Loucy (cell line): ENCODE measurements at regions not wholly inside any gene's neighbourhood (a gene's known extent, or its start where the extent isn't known, plus 50 kb on each side); places are given as distances from the start of the nearest gene placed in this dataset.

Source experiments
- H2AFZ ChIP-seq: fragments of 200-600 bp; sonication (generic); 2 replicates; pipeline ENCODE4 v1.6.0; 2016; ENCODE audit warnings: antibody characterized with exemption, mild to moderate bottlenecking, low read length, moderate library complexity
- H3F3A ChIP-seq: fragments of 200-600 bp; 2 replicates; pipeline ENCODE4 v1.6.0; 2016; ENCODE audit warnings: antibody characterized with exemption, low read depth, mild to moderate bottlenecking
- H3K27me3 ChIP-seq: fragments of 200-600 bp; sonication (generic); 2 replicates; pipeline ENCODE4 v1.6.1; 2014; ENCODE audit warnings: low read length, mild to moderate bottlenecking; ENCODE audit not compliant: insufficient read depth, poor library complexity, severe bottlenecking
- H3K36me3 ChIP-seq: fragments of 200-600 bp; sonication (generic); 2 replicates; pipeline ENCODE4 v1.6.1; 2016; ENCODE audit warnings: low read length; ENCODE audit not compliant: insufficient read depth
- H3K4me1 ChIP-seq: fragments of 200-600 bp; sonication (generic); 2 replicates; pipeline ENCODE4 v1.5.1; 2014; ENCODE audit warnings: low read length, mild to moderate bottlenecking; ENCODE audit not compliant: insufficient read depth, poor library complexity, severe bottlenecking
- H3K4me2 ChIP-seq: fragments of 200-600 bp; sonication (generic); 2 replicates; pipeline ENCODE4 v1.6.0; 2014; ENCODE audit warnings: antibody characterized with exemption, low read length, low read depth, mild to moderate bottlenecking; ENCODE audit not compliant: poor library complexity, severe bottlenecking
- H3K4me3 ChIP-seq: fragments of 200-600 bp; sonication (generic); 2 replicates; pipeline ENCODE4 v1.5.1; 2014; ENCODE audit warnings: low read length, mild to moderate bottlenecking, mixed read lengths; ENCODE audit not compliant: poor library complexity, severe bottlenecking
- H3K79me2 ChIP-seq: fragments of 200-600 bp; sonication (generic); 2 replicates; pipeline ENCODE4 v1.6.1; 2014; ENCODE audit warnings: low read length; ENCODE audit not compliant: insufficient read depth
- H3K9ac ChIP-seq: fragments of 200-600 bp; sonication (generic); 2 replicates; pipeline ENCODE4 v1.6.0; 2014; ENCODE audit warnings: mild to moderate bottlenecking, low read depth, low read length, moderate library complexity; ENCODE audit not compliant: poor library complexity, severe bottlenecking
- H3K9me2 ChIP-seq: fragments of 200-600 bp; sonication (generic); replicated peaks from 2 replicates; pipeline ENCODE4 v1.6.1; 2016; ENCODE audit warnings: low read depth, low read length, mixed read lengths
- H3K9me3 ChIP-seq: fragments of 200-600 bp; sonication (generic); 2 replicates; pipeline ENCODE4 v1.6.1; 2014; ENCODE audit warnings: mild to moderate bottlenecking, antibody characterized with exemption, low read length, low read depth; ENCODE audit not compliant: insufficient read depth
- H4K20me1 ChIP-seq: fragments of 200-600 bp; sonication (generic); 2 replicates; pipeline ENCODE4 v1.6.0; 2014; ENCODE audit warnings: antibody characterized with exemption, low read length, mild to moderate bottlenecking; ENCODE audit not compliant: insufficient read depth, poor library complexity, severe bottlenecking
- CTCF ChIP-seq: fragments of 200-600 bp; sonication (generic); conservative IDR thresholded peaks from 2 replicates; pipeline ENCODE4 v1.5.1; 2014; ENCODE audit warnings: mild to moderate bottlenecking, antibody characterized with exemption, low read length
- EZH2phosphoT487 ChIP-seq: fragments of 200-600 bp; IDR thresholded peaks from 2 replicates; pipeline ENCODE4 v1.6.1; 2018; ENCODE audit warnings: antibody characterized with exemption, mild to moderate bottlenecking, moderate library complexity, borderline replicate concordance

- Histone ChIP-seq H3K36me3 (no peaks in the 10 kb centered on the region), H3K79me2 (no peaks in the 10 kb centered on the region), H3K9ac (no peak overlapping the region), H3K9me3 (peaks cover 8% of the 10 kb centered on the region; the same call in 1 of the 2 replicates), H2AFZ (no peak overlapping the region), H4K20me1 (no peaks in the 10 kb centered on the region), H3K4me3 (no peak overlapping the region), H3F3A (no peaks in the 10 kb centered on the region), H3K9me2 (no peaks in the 10 kb centered on the region), H3K27me3 (no peaks in the 10 kb centered on the region), H3K4me2 (no peak overlapping the region), H3K4me1 (no peaks in the 10 kb centered on the region)
- no peak for TF ChIP-seq EZH2phosphoT487
- TF ChIP-seq CTCF, result no peak
These were observed 454.3 kb downstream of the AJAP1 start for GRCh38 chr1:5108740-5109139.

GRCh38 chr1:5105744-5106143 is 451.3 kb downstream of the AJAP1 start:
- no peak overlapping the region for H3K4me2 ChIP-seq
- no peak overlapping the region for H3K9ac ChIP-seq
- no peak overlapping the region for H2AFZ ChIP-seq
- H3F3A ChIP-seq, result no peaks in the 10 kb centered on the region
- no peaks in the 10 kb centered on the region for H3K9me3 ChIP-seq
- no peaks in the 10 kb centered on the region for H3K27me3 ChIP-seq
- H3K9me2 ChIP-seq, result no peaks in the 10 kb centered on the region
- no peaks in the 10 kb centered on the region for H3K36me3 ChIP-seq
- TF ChIP-seq CTCF (no peak), EZH2phosphoT487 (no peak)
- H3K79me2 ChIP-seq, result no peaks in the 10 kb centered on the region
- no peaks in the 10 kb centered on the region for H3K4me1 ChIP-seq
- H3K4me3 ChIP-seq, result no peak overlapping the region
- no peaks in the 10 kb centered on the region for H4K20me1 ChIP-seq

- H3K9me3 ChIP-seq, result no peaks in the 10 kb centered on the region; the same call in 1 of the 2 replicates
- no peaks in the 10 kb centered on the region for H3F3A ChIP-seq
- no peaks in the 10 kb centered on the region for H3K36me3 ChIP-seq
- TF ChIP-seq EZH2phosphoT487 (no peak), CTCF (no peak)
- H3K27me3 ChIP-seq, result no peaks in the 10 kb centered on the region
- no peak overlapping the region for H3K9ac ChIP-seq
- no peaks in the 10 kb centered on the region for H3K9me2 ChIP-seq
- no peak overlapping the region for H2AFZ ChIP-seq
- H3K4me1 ChIP-seq, result no peaks in the 10 kb centered on the region
- no peaks in the 10 kb centered on the region for H4K20me1 ChIP-seq
- H3K4me3 ChIP-seq, result no peak overlapping the region
- no peaks in the 10 kb centered on the region for H3K79me2 ChIP-seq
- no peak overlapping the region for H3K4me2 ChIP-seq
These were observed 445.1 kb downstream of the AJAP1 start for GRCh38 chr1:5099558-5099957.
